ENCODE measurements at regions not wholly inside any gene's neighbourhood (a gene's known extent, or its start where the extent isn't known, plus 50 kb on each side); places are given as distances from the start of the nearest gene placed in this dataset.

DNA sequence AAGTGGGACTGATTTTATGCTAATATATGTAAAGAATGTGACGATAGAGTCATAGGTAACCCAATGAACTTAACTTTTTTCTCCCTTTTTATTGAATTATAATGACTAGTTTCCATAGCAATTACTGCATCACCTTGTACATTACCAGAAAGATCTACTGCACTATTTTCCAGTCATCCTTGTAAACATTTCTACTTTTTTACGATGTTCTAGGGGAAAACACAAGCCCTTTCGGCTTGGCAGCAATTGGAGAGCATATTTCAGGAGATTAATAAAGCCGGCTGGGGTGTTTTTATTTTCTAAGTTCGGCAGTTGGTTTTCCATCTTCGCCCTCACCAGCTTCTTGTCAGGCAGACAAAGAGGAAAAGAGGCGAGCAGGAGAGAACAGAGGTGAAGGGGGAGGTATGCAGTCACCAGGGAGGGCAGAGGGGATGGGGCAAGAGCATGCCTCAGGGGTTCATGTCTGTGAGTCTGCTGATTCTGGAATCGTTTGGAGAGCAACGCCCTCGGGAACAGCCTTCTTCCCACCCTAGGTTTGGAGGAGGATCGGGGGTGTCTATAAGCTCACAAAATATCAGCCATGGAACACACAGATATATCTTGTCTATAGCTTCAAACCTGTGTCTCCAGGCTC, 476.4 kb downstream of the MIAT start:
- no peak for TF ChIP-seq JUND (IDR thresholded peaks at IDR 0.05; ENCODE audit: low read depth)
- in situ Hi-C loops (cut with HindIII; ENCODE audit: low pct_unique_long_range_greater_than_20kb, low sequenced_read_pairs), result no loop called here
- DNase-seq (ENCODE audit: low read depth in 1 of 2, low spot score in 1 of 2), result no peak

- no peak for TF ChIP-seq JUND (IDR thresholded peaks at IDR 0.05; ENCODE audit: low read depth)
- in situ Hi-C loops (cut with HindIII; ENCODE audit: low pct_unique_long_range_greater_than_20kb, low sequenced_read_pairs), result no loop called here
- DNase-seq (ENCODE audit: low read depth in 1 of 2, low spot score in 1 of 2), result no peak
These were observed 476.9 kb downstream of the MIAT start for GRCh38 chr22:27134315-27134701.

- TF ChIP-seq JUND (IDR thresholded peaks at IDR 0.05; ENCODE audit: low read depth), result no peak
- in situ Hi-C loops (cut with HindIII; ENCODE audit: low pct_unique_long_range_greater_than_20kb, low sequenced_read_pairs), result no loop called here
- DNase-seq (ENCODE audit: low read depth in 1 of 2, low spot score in 1 of 2), result no peak
These were observed 477.9 kb downstream of the MIAT start for GRCh38 chr22:27135031-27135981.

DNA sequence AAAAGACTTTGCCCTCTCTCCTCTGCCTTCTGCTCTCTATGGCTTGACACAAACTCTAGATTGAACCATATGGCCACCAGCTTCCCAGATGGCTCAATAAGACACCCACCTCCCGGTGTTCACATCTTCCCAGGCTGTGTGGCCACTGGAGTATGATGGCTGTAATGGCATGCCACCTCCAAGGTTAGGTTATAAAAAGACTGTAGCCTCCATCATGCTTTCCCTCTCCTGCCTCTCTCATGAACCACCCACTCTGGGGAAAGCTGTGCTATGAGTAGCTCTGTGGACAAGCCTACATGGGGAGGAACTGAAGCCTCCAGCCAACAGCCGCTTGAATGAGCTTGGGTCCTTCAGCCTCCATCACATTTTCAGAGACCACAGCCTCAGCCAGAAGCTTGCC, 479.2 kb downstream of the MIAT start:
- TF ChIP-seq JUND (IDR thresholded peaks at IDR 0.05; ENCODE audit: low read depth), result no peak
- in situ Hi-C loops (cut with HindIII; ENCODE audit: low pct_unique_long_range_greater_than_20kb, low sequenced_read_pairs), result no loop called here
- no peak for DNase-seq (ENCODE audit: low read depth in 1 of 2, low spot score in 1 of 2)

DNA sequence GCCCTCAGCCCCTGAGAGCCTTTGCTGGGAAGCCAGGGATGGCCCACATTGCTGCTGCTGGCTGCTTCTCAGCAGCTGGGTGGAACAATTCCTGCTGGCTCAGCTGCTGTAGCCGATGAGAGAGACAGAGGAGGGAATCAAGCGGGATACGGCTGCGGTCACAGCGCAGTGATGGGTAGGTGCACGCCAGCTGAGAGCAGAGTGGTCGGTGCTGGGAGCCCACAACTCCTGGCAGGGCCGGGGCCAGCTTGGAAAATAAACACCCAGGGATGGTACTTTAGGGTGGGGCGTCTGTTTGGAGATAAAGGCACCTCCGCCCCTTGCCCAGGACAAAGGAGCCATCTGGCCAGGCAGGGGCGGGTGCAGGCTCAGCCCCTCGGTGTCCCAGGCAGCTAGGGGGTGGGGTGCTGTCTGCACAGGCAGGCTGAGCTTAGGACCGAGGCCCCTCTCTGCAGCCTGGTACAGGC, 480.5 kb downstream of the MIAT start:
- DNase-seq (ENCODE audit: low read depth in 1 of 2, low spot score in 1 of 2), result no peak
- in situ Hi-C loops (cut with HindIII; ENCODE audit: low pct_unique_long_range_greater_than_20kb, low sequenced_read_pairs), result no loop called here
- no peak for TF ChIP-seq JUND (IDR thresholded peaks at IDR 0.05; ENCODE audit: low read depth)

GRCh38 chr22:27138471-27138870, 481.1 kb downstream of the MIAT start:
- DNase-seq (ENCODE audit: low read depth in 1 of 2, low spot score in 1 of 2), result no peak
- no peak for TF ChIP-seq JUND (IDR thresholded peaks at IDR 0.05; ENCODE audit: low read depth)
- in situ Hi-C loops (cut with HindIII; ENCODE audit: low pct_unique_long_range_greater_than_20kb, low sequenced_read_pairs), result no loop called here

GRCh38 chr22:27139935-27140511, 482.6 kb downstream of the MIAT start:
- TF ChIP-seq JUND (IDR thresholded peaks at IDR 0.05; ENCODE audit: low read depth), result no peak
- in situ Hi-C loops (cut with HindIII; ENCODE audit: low pct_unique_long_range_greater_than_20kb, low sequenced_read_pairs), result no loop called here
- no peak for DNase-seq (ENCODE audit: low read depth in 1 of 2, low spot score in 1 of 2)

DNA sequence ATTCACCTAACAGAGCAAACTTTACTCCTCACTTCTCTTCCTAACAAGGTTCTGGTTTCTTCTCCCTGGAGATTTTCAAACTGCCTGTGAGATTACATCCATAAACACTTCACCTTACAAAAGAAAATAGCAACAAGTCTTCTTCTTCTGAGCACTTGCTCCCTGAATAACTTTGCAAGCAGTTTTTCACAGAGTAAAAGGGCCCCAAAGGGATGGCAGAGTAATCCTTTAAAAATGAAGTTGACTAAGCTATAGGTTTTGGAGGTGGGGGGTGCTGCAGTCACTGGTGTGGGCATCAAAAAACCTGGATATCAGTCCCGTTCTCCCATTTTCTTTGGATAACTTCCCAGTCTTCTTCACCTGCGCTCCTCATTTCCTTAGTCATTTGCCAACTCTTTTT, 484.9 kb downstream of the MIAT start:
- TF ChIP-seq JUND (IDR thresholded peaks at IDR 0.05; ENCODE audit: low read depth), result no peak
- in situ Hi-C loops (cut with HindIII; ENCODE audit: low pct_unique_long_range_greater_than_20kb, low sequenced_read_pairs), result no loop called here
- DNase-seq (ENCODE audit: low read depth in 1 of 2, low spot score in 1 of 2), result no peak

- no peak for DNase-seq (ENCODE audit: low read depth in 1 of 2, low spot score in 1 of 2)
- in situ Hi-C loops (cut with HindIII; ENCODE audit: low pct_unique_long_range_greater_than_20kb, low sequenced_read_pairs), result no loop called here
- no peak for TF ChIP-seq JUND (IDR thresholded peaks at IDR 0.05; ENCODE audit: low read depth)
These were observed 486.9 kb downstream of the MIAT start for GRCh38 chr22:27144321-27144720.

DNA sequence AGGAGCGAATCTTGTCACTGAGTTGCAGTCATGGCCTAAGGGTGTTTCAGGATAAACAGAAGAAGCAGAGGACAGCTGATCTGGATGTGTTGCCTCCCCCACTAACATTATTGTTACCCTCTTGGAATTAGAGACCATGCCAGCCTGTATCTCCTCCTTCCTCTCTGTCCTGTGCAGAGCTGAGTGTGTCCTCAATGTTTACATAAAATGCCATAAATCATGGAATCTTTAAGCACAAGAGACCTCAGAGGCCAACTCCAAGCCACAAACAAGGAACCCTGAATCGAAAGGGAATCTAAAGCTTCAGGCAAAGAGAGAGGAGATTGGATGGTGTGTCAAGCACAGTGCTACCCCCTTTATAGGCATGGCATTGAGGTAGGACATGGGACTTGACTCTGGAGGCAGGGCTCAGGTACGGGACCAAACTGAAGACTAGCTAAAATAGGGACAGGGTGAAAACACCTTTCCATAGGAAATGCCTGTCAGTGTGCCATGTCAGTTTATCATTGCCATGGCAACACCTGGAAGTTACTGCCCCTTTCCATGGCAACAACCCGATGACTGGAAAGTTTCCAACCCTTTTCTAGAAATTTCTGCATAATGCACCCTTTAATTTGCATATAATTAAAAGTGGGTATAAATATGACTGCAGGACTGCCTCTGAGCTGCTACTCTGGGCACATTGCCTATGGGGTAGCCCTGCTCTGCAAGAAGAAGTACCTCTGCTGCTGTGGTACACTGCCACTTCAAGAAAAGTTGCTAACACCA, 489.7 kb downstream of the MIAT start:
- DNase-seq (ENCODE audit: low read depth in 1 of 2, low spot score in 1 of 2), result no peak

GRCh38 chr22:27148055-27148454, 490.7 kb downstream of the MIAT start:
- in situ Hi-C loops (cut with HindIII; ENCODE audit: low pct_unique_long_range_greater_than_20kb, low sequenced_read_pairs), result no loop called here
- TF ChIP-seq JUND (IDR thresholded peaks at IDR 0.05; ENCODE audit: low read depth), result no peak
- no peak for DNase-seq (ENCODE audit: low read depth in 1 of 2, low spot score in 1 of 2)

More for the DNA sequence above, 489.7 kb downstream of the MIAT start:
- in situ Hi-C loops (cut with HindIII; ENCODE audit: low pct_unique_long_range_greater_than_20kb, low sequenced_read_pairs), result no loop called here
- TF ChIP-seq JUND (IDR thresholded peaks at IDR 0.05; ENCODE audit: low read depth), result no peak

DNA sequence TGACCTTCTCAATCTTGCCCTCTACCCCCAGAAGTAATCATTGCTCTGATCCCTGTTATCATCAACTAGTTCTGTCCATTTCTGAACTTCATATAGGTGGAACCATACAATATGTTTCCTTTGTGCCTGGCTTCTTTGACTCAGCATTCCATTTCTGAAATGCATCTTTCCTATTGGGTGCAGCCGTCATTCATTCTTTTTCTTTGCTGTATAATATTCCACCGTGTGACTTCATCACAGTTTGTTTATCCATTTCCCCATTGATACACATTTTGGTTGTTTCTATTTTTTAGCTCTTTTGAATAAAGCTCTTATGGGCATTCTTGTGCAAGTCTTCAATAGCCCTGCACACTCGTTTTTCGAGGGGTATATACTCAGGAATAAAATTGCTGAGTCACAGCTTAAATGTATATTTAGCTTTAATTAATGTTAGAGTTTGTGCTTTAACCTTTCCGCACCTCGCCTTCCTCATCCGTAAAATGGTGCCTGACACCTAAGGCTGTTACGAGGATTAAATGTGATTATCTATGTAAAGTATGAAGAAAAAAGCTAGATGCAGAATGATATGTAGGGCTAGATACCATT, 491.6 kb downstream of the MIAT start:
- TF ChIP-seq JUND (IDR thresholded peaks at IDR 0.05; ENCODE audit: low read depth), result no peak
- DNase-seq (ENCODE audit: low read depth in 1 of 2, low spot score in 1 of 2), result no peak

More for the DNA sequence above, 491.6 kb downstream of the MIAT start:
- in situ Hi-C loops (cut with HindIII; ENCODE audit: low pct_unique_long_range_greater_than_20kb, low sequenced_read_pairs), result no loop called here
